NCI-H2081 (cell line): ENCODE measurements at regions not wholly inside any gene's neighbourhood (a gene's known extent, or its start where the extent isn't known, plus 50 kb on each side); places are given as distances from the start of the nearest gene placed in this dataset.
"Not testable (repeated sequence)": the region's sequence is repeated elsewhere in the genome, so short reads cannot be mapped to it uniquely, and the experiment has no call there.

Experiments
- DNase-seq, 2 experiments: peaks; one replicate each; lab custom pipeline; 2025; lab: John Stamatoyannopoulos, UW

GRCh38 chrX:96430756-96431455 is 253.7 kb upstream of the DIAPH2 start:
- DNase-seq = no peak

GRCh38 chrX:96432647-96433046 is 252.0 kb upstream of the DIAPH2 start:
- DNase-seq = no peak

- DNase-seq = no peak
Measured at GRCh38 chrX:96433409-96434077, 251.1 kb upstream of the DIAPH2 start.

GRCh38 chrX:96435378-96436035 is 249.1 kb upstream of the DIAPH2 start:
- no peak for DNase-seq

GRCh38 chrX:96436105-96436504 is 248.5 kb upstream of the DIAPH2 start:
- DNase-seq = no peak

GRCh38 chrX:96438803-96439202 is 245.8 kb upstream of the DIAPH2 start:
- no peak for DNase-seq

- no peak for DNase-seq
Measured at GRCh38 chrX:96440941-96441340, 243.7 kb upstream of the DIAPH2 start.

- no peak for DNase-seq
Measured at GRCh38 chrX:96445531-96446065, 239.0 kb upstream of the DIAPH2 start.

- no peak for DNase-seq
Measured at GRCh38 chrX:96446524-96446923, 238.1 kb upstream of the DIAPH2 start.

GRCh38 chrX:96447161-96447560 is 237.5 kb upstream of the DIAPH2 start:
- no peak for DNase-seq

- no peak for DNase-seq
Measured at GRCh38 chrX:96449191-96449590, 235.5 kb upstream of the DIAPH2 start.

GRCh38 chrX:96449896-96450295 is 234.7 kb upstream of the DIAPH2 start:
- DNase-seq = no peak

GRCh38 chrX:96453139-96453538 is 231.5 kb upstream of the DIAPH2 start:
- DNase-seq = no peak

GRCh38 chrX:96455078-96455477 is 229.6 kb upstream of the DIAPH2 start:
- DNase-seq = no peak

GRCh38 chrX:96464880-96465558 is 219.6 kb upstream of the DIAPH2 start:
- no peak for DNase-seq

- DNase-seq = no peak
Measured at GRCh38 chrX:96474029-96474740, 210.5 kb upstream of the DIAPH2 start.

- peak in 1 of 2 experiments; percentile 29 for DNase-seq
Measured at GRCh38 chrX:96474741-96475125, 209.9 kb upstream of the DIAPH2 start.

- DNase-seq = no peak
Measured at GRCh38 chrX:96480081-96480480, 204.6 kb upstream of the DIAPH2 start.

- DNase-seq = no peak
Measured at GRCh38 chrX:96481831-96482230, 202.8 kb upstream of the DIAPH2 start.

GRCh38 chrX:96483647-96484160 is 200.9 kb upstream of the DIAPH2 start:
- peak in 1 of 2 experiments; percentile 47 for DNase-seq

GRCh38 chrX:96486687-96487086 is 198.0 kb upstream of the DIAPH2 start:
- not testable (repeated sequence) for DNase-seq
